GM12891 (cell line): ENCODE measurements at regions not wholly inside any gene's neighbourhood (a gene's known extent, or its start where the extent isn't known, plus 50 kb on each side); places are given as distances from the start of the nearest gene placed in this dataset.

Experiments used
- PAX5 ChIP-seq: IDR thresholded peaks from 2 replicates; pipeline ENCODE4 v1.6.1; 2011; ENCODE audit warnings: low read length, moderate library complexity, mild to moderate bottlenecking; ENCODE audit not compliant: insufficient read depth, severe bottlenecking
- POLR2A ChIP-seq: IDR thresholded peaks from 2 replicates; pipeline ENCODE4 v1.6.1; 2011; ENCODE audit warnings: low read depth, low read length, control low read depth
- POLR2AphosphoS5 ChIP-seq: IDR thresholded peaks from 2 replicates; pipeline ENCODE4 v1.6.1; 2011; ENCODE audit warnings: low read depth, low read length, control low read depth
- POU2F2 ChIP-seq: IDR thresholded peaks from 2 replicates; pipeline ENCODE4 v1.6.1; 2011; ENCODE audit warnings: low read depth, mild to moderate bottlenecking, control low read depth, low read length, moderate library complexity
- SPI1 ChIP-seq: IDR thresholded peaks from 2 replicates; pipeline ENCODE4 v1.6.1; 2011; ENCODE audit warnings: low read depth, low read length, control low read depth
- TAF1 ChIP-seq: IDR thresholded peaks from 2 replicates; pipeline ENCODE4 v1.6.1; 2011; ENCODE audit warnings: low read depth, low read length, control low read depth

DNA sequence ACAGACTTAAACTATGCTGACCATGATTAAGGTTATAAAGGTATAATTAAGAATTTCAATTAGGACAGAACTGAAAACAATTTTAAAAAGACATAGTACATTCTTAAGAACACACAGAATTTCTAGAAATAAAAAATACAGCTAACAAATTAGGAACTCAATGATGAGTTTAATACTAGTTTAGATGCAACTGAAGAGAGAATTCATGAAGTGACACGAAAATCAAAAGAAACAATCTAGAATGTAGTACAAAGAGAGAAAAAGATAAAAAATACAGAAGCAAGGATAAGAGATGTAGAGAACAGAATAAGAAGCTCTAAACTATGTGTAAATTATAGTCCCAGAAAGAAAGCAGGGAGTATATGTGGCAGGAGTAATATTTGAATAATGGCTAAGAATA, 187.8 kb upstream of the KRR1 start:
- no peak for TF ChIP-seq POLR2A
- TF ChIP-seq POLR2AphosphoS5, result no peak
- TF ChIP-seq POU2F2, result no peak
- TF ChIP-seq SPI1, result no peak
- no peak for TF ChIP-seq TAF1
- no peak for TF ChIP-seq PAX5
